IPS-18a (cell line): ENCODE measurements at regions not wholly inside any gene's neighbourhood (a gene's known extent, or its start where the extent isn't known, plus 50 kb on each side); places are given as distances from the start of the nearest gene placed in this dataset.

Experiments
- H3K27ac ChIP-seq: one replicate; pipeline ENCODE4 v1.5.1; 2013; ENCODE audit warnings: low read length
- H3K27me3 ChIP-seq: one replicate; pipeline ENCODE4 v1.6.1; 2013; ENCODE audit warnings: mild to moderate bottlenecking, low read length; ENCODE audit not compliant: control insufficient read depth, insufficient read depth
- H3K36me3 ChIP-seq: one replicate; pipeline ENCODE4 v1.6.1; 2013; ENCODE audit warnings: low read depth, low read length; ENCODE audit not compliant: control insufficient read depth
- H3K4me1 ChIP-seq: one replicate; pipeline ENCODE4 v1.6.1; 2013; ENCODE audit warnings: low read depth, low read length; ENCODE audit not compliant: control insufficient read depth
- H3K4me3 ChIP-seq: one replicate; pipeline ENCODE4 v1.5.1; 2013; ENCODE audit warnings: low read length
- H3K9ac ChIP-seq: one replicate; pipeline ENCODE4 v1.6.1; 2013; ENCODE audit warnings: mild to moderate bottlenecking, low read length, moderate library complexity
- H3K9me3 ChIP-seq: one replicate; pipeline ENCODE4 v1.6.1; 2013; ENCODE audit warnings: low read depth, low read length; ENCODE audit not compliant: control insufficient read depth

GRCh38 chr11:112380464-112380863 is 119.8 kb upstream of the PLET1 start:
- Histone ChIP-seq H3K4me1 (peaks cover 3% of the 10 kb centered on the region), H3K9me3 (no peaks in the 10 kb centered on the region), H3K27ac (no peak overlapping the region), H3K27me3 (no peaks in the 10 kb centered on the region), H3K4me3 (no peak overlapping the region), H3K9ac (no peak overlapping the region), H3K36me3 (no peaks in the 10 kb centered on the region)

DNA sequence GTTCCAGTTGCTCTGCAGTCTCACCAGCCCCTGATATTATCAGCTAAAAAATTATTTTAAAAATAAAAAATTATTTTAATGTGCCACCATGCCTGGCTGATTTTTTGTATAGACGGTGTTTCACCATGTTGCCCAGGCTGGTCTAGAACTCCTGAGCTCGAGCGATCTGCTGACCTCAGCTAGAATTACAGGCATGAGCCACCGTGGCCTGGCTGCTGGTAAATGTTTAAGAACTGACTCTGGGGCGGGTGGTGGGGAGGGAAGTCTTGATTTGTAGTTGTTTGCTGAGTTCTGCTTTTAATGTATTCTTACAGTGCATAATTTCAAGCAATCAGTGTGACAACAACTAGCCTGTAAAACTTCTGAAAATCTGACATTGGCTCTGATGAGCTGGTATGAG is 120.9 kb upstream of the PLET1 start:
- no peaks in the 10 kb centered on the region for H3K36me3 ChIP-seq

DNA sequence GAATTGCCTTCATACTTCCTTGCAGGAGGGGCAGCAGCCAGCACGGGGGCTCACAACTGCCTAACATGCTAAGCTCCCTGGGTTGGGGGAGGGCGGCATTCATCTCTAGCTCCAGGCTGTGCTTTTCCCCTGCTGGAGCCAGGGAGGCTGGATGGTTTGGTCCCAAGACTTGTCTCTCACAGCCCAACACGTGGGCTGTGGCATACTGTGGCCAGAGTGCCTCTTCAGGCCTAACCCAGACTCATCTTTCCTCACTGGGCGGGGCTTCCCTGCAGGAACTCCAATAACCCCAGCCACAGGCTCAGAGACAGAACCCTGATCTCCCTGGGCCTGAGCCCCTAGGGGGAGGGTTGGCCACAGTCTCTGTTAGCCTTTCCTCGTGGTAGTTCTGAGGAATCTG is 121.9 kb upstream of the PLET1 start:
- Histone ChIP-seq H3K27me3 (no peaks in the 10 kb centered on the region), H3K27ac (no peak overlapping the region), H3K9me3 (no peaks in the 10 kb centered on the region), H3K36me3 (no peaks in the 10 kb centered on the region), H3K4me3 (no peak overlapping the region), H3K4me1 (peaks cover 3% of the 10 kb centered on the region), H3K9ac (no peak overlapping the region)

More for the DNA sequence above, 120.9 kb upstream of the PLET1 start:
- Histone ChIP-seq H3K27me3 (no peaks in the 10 kb centered on the region), H3K9me3 (no peaks in the 10 kb centered on the region), H3K9ac (no peak overlapping the region), H3K27ac (no peak overlapping the region), H3K4me1 (peaks cover 3% of the 10 kb centered on the region), H3K4me3 (no peak overlapping the region)

DNA sequence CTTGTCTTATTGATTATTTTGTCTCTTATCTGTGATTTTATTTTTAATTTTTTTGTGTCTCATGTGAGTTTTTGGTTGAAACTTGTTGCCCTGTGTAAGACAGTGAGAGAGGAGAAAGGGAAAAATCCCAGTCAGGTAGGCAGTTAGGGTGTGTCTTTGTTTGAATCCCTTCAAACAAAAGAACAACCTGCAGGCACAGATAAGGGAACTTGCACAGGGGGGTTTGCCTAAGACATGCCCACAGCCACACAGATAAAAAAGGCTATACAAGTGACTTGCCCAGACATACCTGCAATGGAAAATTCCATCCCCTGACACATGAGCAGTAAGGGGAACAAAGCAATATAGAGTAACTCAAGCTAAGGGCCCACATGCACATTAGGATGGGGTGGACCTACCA is 127.8 kb upstream of the PLET1 start:
- Histone ChIP-seq H3K27ac (no peak overlapping the region), H3K9me3 (peaks cover 10% of the 10 kb centered on the region), H3K36me3 (no peaks in the 10 kb centered on the region), H3K27me3 (no peaks in the 10 kb centered on the region), H3K4me1 (no peaks in the 10 kb centered on the region), H3K4me3 (no peak overlapping the region), H3K9ac (no peak overlapping the region)

GRCh38 chr11:112391086-112391485 is 130.4 kb upstream of the PLET1 start:
- Histone ChIP-seq H3K4me3 (no peak overlapping the region), H3K36me3 (no peaks in the 10 kb centered on the region), H3K27me3 (no peaks in the 10 kb centered on the region), H3K27ac (no peak overlapping the region), H3K9ac (no peak overlapping the region), H3K9me3 (peaks cover 10% of the 10 kb centered on the region), H3K4me1 (no peaks in the 10 kb centered on the region)

DNA sequence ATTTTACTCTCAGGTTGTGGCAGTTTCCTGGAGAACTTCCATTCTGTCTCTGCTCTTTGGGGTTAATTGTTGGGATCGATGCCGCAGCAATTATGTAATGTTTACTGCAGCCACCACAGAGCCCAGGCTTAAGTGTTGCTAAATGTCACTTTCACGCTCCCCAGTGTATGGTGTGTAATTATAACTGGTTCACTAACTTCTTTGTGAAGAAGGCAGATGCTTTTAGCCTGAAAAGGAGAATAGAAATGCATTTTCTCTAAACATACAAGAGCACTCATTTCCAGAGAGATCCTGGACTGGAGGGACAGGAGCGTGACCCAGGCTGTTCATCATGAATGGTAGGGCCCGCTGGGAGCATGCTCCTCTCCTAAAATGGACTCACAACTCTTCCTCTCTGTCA is 132.2 kb upstream of the PLET1 start:
- H3K27me3 ChIP-seq = no peaks in the 10 kb centered on the region
- H3K9me3 ChIP-seq = peaks cover 10% of the 10 kb centered on the region
- H3K4me1 ChIP-seq = no peaks in the 10 kb centered on the region
- H3K4me3 ChIP-seq = no peak overlapping the region
- H3K27ac ChIP-seq = no peak overlapping the region
- H3K9ac ChIP-seq = no peak overlapping the region
- no peaks in the 10 kb centered on the region for H3K36me3 ChIP-seq

- no peaks in the 10 kb centered on the region for H3K27me3 ChIP-seq
- H3K4me3 ChIP-seq = no peak overlapping the region
- no peak overlapping the region for H3K9ac ChIP-seq
- peaks cover under 1% of the 10 kb centered on the region for H3K9me3 ChIP-seq
- no peaks in the 10 kb centered on the region for H3K36me3 ChIP-seq
- H3K27ac ChIP-seq = no peak overlapping the region
- H3K4me1 ChIP-seq = no peaks in the 10 kb centered on the region
Observed at GRCh38 chr11:112394304-112394703, 133.6 kb upstream of the PLET1 start.

DNA sequence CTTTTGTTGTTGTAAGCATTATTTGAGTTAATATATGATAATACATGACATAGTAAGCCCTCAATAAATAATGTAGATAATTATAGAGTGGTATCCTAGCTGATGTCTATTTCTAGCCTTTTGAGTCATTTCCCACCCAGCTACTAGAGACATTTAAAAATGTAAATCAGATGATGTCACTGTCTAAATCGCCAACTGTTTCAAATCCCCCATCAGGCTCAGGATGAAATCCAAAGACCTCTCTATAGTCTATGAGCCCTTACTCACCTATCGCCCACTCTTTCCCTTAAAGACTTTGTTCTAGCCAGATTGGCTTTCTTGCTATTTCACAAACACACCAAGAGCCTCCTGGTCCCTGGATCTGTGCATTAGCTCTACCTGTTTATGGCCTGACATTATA is 135.4 kb upstream of the PLET1 start:
- no peak overlapping the region for H3K4me3 ChIP-seq
- H3K27ac ChIP-seq = no peak overlapping the region
- H3K9ac ChIP-seq = no peak overlapping the region
- H3K27me3 ChIP-seq = no peaks in the 10 kb centered on the region
- H3K36me3 ChIP-seq = no peaks in the 10 kb centered on the region
- no peaks in the 10 kb centered on the region for H3K4me1 ChIP-seq
- no peaks in the 10 kb centered on the region for H3K9me3 ChIP-seq

DNA sequence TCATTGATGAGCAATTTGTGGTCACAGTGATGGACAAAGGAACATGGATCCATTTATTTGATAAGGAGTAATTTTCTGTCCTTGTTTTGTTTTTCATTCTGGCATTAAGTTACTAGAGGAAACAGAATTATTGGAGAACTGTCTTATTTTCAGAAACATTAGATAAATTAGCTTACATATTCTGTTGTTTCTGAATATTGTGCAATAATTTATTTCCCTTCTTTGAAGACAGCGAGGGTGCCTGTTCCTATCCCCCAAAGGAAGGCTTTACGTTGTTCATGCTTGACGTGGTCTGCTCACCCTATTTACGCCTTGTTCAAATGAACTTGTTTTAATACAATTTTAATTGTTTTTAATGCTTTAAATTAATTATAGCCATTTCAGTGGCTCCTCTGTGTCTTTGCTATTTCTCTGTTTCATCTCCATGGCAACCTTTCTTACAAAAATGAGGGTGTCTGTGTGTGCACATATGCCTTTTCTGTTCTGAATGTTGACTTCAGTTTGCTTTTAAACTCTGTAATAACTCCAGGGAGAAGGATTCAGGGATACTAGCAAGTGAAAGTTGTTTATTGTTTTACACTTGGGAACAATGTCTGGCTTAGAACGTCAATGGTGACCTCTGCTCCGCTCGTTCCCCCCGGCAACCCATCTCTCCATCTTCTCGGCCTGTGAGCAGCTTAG is 138.3 kb upstream of the PLET1 start:
- Histone ChIP-seq H3K36me3 (no peaks in the 10 kb centered on the region), H3K27me3 (no peaks in the 10 kb centered on the region), H3K4me3 (no peak overlapping the region), H3K27ac (no peak overlapping the region), H3K9ac (no peak overlapping the region), H3K9me3 (no peaks in the 10 kb centered on the region), H3K4me1 (no peaks in the 10 kb centered on the region)

DNA sequence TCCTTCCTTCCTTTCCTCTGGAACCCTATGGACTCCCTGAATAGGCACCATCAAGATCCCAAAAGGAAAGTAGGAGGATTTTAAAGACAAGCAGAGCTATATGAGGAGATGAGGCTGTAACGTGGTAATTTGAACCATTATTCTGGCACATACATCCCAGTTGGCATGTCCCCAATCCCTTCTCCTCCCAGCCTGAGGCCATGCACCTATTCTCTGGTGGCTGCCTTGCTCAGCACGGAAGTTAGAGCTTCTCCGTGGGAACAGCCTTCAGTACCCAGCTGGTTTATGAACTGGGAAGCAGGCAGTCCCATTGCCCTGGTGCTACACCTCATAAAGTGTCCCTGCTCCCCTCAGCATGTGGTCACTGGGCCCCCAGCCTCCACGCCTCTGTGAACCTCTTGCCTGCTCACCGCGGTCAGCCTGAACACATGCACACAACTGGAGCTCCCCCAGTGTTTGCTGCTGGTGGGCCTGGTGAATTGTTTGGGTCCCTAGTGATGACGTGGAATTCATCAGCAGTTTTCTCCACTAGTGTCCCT is 139.9 kb upstream of the PLET1 start:
- no peak overlapping the region for H3K4me3 ChIP-seq
- no peaks in the 10 kb centered on the region for H3K9me3 ChIP-seq
- H3K9ac ChIP-seq = no peak overlapping the region
- H3K27me3 ChIP-seq = no peaks in the 10 kb centered on the region
- H3K36me3 ChIP-seq = no peaks in the 10 kb centered on the region
- no peak overlapping the region for H3K27ac ChIP-seq
- no peaks in the 10 kb centered on the region for H3K4me1 ChIP-seq

- H3K27me3 ChIP-seq = no peaks in the 10 kb centered on the region
- no peaks in the 10 kb centered on the region for H3K4me1 ChIP-seq
- H3K9me3 ChIP-seq = no peaks in the 10 kb centered on the region
- H3K9ac ChIP-seq = no peak overlapping the region
- no peaks in the 10 kb centered on the region for H3K36me3 ChIP-seq
- no peak overlapping the region for H3K27ac ChIP-seq
- no peak overlapping the region for H3K4me3 ChIP-seq
Observed at GRCh38 chr11:112401036-112401769, 140.5 kb upstream of the PLET1 start.

DNA sequence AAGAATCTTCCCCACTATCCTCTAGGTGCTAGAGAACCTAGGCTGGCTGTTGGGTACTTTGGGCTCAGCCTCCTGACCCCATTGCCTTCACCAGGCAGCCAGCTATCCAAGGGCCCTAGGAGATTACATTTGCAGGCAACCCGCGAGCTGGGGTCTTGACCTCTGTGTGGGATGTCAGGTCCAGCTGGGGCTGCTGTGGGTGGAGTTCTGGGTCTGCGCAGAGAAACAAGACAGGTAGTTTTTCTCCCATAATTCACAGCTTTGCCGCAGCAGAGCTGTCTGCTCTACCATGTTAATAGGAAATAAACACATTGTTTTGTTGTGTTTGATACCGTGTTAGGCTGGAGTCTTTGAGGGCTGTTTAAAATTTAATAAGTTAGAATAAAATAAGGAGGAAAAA is 142.8 kb upstream of the PLET1 start:
- Histone ChIP-seq H3K36me3 (no peaks in the 10 kb centered on the region), H3K9ac (no peak overlapping the region), H3K27ac (no peak overlapping the region), H3K4me3 (no peak overlapping the region), H3K4me1 (peaks cover 11% of the 10 kb centered on the region), H3K9me3 (no peaks in the 10 kb centered on the region), H3K27me3 (peaks cover 14% of the 10 kb centered on the region)
